HG03571 (cell line): ENCODE measurements at regions not wholly inside any gene's neighbourhood (a gene's known extent, or its start where the extent isn't known, plus 50 kb on each side); places are given as distances from the start of the nearest gene placed in this dataset.
"Not testable (repeated sequence)": the region's sequence is repeated elsewhere in the genome, so short reads cannot be mapped to it uniquely, and the experiment has no call there.

Experiments used
- ATAC-seq: cut with Tn5 transposase; IDR thresholded peaks from one replicate; pipeline ENCODE4 v1.9.1; 2021; ENCODE audit not compliant: unreplicated experiment

- ATAC-seq, result no peak
Measured at GRCh38 chr12:116687888-116688287, 50.0 kb downstream of the SPRING1 start.

DNA sequence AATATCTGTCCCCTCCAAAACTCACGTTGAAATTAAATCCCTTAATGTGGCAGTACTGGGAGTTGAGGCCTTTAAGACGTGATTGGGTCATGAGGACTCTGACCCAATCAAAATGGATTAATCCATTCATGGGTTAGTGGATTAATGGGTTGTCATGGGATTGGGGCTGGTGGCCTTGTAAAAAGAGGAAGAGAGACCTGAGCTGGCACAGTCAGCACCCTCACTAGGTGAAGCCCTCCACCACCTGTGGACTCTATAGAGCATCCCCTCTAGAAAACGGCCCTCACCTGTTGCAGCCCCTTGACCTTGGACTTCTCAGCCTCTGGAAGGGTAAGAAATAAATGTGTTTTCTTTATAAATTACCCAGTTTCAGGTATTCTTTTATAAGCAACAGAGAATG is 53.0 kb downstream of the SPRING1 start:
- ATAC-seq, result no peak

GRCh38 chr12:116677202-116677661 is 60.6 kb downstream of the SPRING1 start:
- ATAC-seq, result no peak

DNA sequence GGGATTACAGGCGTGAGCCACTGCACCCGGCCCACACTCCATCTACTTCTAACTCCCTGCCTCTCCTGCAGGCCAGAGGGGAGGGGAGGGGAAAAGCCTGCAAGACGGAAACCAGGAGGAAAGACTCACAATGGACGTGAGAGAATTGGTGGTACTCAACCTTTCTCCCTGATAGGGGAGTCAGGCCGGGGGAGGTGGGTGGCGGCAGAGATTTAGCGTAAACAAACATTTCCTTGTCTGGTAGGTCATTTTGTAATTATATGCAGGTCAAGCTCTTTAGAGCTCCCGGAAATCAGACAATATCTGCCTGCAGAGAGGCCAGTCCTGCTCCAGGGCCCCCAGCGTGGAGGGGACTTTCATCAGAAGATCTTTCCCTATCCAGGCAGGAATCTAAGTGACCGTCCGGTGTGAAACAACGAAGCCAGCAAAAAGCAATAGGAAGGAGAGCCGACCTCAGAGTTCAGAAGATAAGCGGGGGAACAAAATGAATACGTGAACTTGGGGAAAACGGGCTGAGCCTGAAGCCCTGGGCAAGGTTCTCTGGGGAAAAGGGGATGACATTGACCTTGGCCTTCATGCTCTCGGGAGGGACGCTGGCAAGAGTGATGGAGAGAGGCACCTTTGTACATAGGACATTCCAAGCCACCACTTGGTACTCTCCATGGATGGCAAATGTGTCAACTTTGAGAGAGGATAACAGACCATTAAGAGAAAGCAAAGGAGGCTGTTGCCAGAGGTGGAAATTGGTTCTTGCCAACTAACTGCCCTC is 62.3 kb downstream of the SPRING1 start:
- no peak for ATAC-seq

DNA sequence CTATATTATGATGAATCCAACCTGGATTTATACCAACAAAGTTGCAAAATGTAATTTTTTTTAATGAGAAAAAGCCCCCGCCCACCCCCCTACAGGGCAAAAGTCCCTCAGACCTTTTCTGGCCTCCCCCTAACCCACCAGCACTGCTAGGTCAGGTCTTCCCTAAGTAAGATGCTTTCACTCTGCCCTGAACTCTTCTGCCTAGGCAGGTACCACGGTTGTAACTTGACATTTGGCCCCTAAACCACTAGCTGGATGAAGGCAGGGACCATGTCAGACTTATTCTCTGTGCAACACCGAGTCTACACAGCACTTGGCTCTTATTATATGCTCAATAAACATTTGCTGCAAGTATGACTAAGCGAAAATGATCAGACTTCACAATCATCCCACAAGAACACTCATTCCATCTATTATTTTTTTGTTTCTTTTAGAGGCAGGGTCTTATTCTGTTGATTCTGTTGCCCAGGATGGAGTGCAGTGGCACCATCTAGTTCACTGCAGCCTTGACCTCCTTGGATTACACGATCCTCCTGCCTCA is 63.2 kb downstream of the SPRING1 start:
- ATAC-seq, result no peak

DNA sequence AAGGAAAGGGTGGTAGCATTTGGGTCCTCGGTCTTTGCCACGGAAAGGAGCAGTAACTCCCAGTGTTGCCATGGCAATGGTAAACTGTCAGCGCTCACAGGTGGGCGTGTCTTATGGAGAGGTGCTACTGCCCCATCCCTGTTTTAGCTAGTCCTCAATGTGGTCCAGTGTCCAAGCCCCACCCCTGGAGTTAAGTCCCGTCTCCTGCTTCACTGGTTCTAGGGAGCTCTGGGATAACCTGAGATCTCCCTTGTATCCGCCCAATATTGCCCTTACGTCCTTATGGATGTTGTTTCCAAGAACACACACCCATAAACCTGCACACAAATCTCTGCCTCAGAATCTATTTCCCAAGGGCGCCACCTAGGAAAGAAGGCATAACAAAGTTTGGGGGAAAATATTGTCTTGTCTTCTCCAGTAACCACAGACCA is 64.2 kb downstream of the SPRING1 start:
- no peak for ATAC-seq

GRCh38 chr12:116672842-116673516 is 64.9 kb downstream of the SPRING1 start:
- ATAC-seq, result peak; percentile 60

GRCh38 chr12:116672010-116672409 is 65.9 kb downstream of the SPRING1 start:
- no peak for ATAC-seq

- no peak for ATAC-seq
Measured at GRCh38 chr12:116670859-116671258, 67.0 kb downstream of the SPRING1 start.

GRCh38 chr12:116667752-116668151 is 70.1 kb downstream of the SPRING1 start:
- no peak for ATAC-seq

GRCh38 chr12:116666829-116667228 is 71.0 kb downstream of the SPRING1 start:
- not testable (repeated sequence) for ATAC-seq

- ATAC-seq, result no peak
Measured at GRCh38 chr12:116666305-116666673, 71.6 kb downstream of the SPRING1 start.

GRCh38 chr12:116665666-116666304 is 72.1 kb downstream of the SPRING1 start:
- ATAC-seq, result no peak

- no peak for ATAC-seq
Measured at GRCh38 chr12:116664085-116664484, 73.8 kb downstream of the SPRING1 start.

DNA sequence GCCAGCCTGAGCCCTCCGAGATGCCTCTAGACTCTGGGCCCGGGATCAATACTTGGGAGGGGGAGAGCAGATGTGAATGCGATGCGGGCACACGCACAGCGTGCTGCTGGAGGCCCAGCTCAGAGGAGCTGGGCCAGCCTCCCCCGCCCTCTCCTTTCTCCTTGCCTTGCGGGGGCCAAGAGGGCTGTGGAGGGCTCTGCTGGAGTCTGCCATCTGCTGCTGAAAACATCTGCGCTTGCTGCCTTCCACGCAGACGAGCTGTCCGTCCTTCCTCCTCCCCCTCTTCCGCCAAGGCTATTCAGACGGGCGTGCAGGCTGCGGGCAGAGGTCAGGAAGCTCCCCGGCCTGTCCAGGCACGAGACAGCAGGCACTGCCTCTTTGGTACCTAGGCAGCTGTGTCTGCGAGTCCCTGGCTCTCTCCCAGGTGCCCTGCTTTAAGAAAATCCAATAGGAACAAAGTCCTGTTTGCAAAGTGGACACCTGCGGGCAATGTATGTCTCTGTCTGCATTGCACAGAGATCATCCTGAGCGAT is 75.2 kb downstream of the SPRING1 start:
- ATAC-seq, result no peak

- ATAC-seq, result no peak
Measured at GRCh38 chr12:116661341-116661740, 76.5 kb downstream of the SPRING1 start.

DNA sequence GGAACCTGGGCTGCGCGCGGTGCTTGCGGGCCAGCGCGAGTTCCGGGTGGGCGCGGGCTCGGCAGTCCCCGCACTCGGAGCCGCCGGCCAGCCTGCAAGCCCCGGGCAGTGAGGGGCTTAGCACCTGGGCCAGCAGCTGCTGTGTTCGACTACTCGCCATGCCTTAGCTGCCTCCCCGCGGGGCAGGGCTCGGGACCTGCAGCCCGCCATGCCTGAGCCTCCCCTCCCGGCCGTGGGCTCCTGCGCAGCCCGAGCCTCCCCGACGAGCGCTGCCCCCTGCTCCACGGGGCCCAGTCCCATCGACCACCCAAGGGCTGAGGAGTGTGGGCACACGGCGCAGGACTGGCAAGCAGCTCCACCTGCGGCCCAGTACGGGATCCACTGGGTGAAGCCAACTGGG is 77.1 kb downstream of the SPRING1 start:
- ATAC-seq, result not testable (repeated sequence)

DNA sequence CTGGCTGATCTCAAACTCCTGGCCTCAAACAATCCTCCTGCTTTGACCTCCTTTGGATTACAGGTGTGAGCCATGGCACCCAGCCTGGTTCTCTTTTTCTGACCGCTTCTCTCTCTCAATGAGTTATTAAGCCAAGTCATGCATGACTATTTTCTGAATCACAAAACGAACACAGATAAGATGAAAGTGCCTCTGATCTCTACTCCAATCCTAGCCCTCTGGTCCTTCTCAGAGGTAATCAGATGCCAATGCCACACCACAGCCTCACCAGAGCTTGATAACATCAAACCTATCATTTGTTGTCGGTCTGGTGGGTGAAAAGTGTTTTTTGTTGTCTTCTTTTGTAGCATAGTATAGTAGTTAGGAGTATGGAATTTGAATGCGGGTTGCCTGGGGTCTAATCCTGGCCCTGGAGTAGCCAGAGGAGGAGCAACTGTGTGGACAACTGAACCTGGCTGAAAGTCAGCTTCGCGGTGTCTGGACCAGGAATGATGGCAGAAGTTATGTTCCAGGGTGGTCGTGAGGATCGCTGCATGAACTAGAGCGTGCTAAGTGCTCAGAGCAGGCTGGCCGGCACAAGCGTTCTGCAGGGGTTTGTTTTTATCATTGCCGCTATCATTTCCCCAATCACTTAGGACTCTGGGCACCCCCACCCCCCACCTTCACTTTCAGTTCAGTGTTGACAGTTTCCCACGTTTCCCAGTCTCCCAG is 77.9 kb downstream of the SPRING1 start:
- no peak for ATAC-seq

- ATAC-seq, result no peak
Measured at GRCh38 chr12:116657921-116658495, 79.9 kb downstream of the SPRING1 start.

- no peak for ATAC-seq
Measured at GRCh38 chr12:116656306-116656705, 81.6 kb downstream of the SPRING1 start.
